ENCODE measurements at regions not wholly inside any gene's neighbourhood (a gene's known extent, or its start where the extent isn't known, plus 50 kb on each side); places are given as distances from the start of the nearest gene placed in this dataset.

DNA sequence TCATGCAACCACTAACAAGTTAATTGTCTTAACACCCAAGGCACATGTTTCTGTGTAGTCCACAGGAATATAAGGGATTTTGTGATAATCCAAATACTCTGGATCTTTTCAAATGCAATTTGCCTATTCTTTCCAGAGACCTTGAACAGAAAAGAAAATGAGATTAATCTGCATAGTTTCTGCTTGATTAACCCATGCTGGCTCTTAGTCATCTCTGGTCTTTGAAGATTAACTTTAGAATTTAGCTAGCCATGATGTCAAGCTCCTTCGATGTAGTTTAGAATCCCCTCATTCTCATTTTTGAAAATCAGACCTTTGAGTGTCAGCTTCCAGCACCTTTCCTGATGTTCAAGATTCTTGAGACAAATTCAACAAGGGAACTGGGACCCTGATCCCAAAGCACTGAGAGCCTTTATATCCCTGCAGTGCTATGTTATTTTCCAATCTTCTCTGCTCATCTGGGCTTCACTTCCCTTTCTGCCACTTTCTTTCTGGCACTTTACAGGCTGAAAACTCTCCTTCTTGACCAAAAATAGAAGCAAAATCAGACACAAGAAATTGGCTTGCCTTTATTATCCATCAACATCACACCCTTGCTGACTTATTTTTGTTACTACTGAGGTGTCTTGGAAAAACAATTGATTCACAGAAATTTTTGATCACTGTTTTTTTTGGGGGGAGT, 155.5 kb downstream of the PALM2AKAP2 start:
- no peaks in the 10 kb centered on the region for H3K9me3 ChIP-seq

GRCh38 chr9:109937861-109938453, 158.0 kb downstream of the PALM2AKAP2 start:
- Histone ChIP-seq H3K9me3 (no peaks in the 10 kb centered on the region), H3K27me3 (no peaks in the 10 kb centered on the region), H3K36me3 (no peaks in the 10 kb centered on the region), H3K4me1 (no peaks in the 10 kb centered on the region), H3K4me3 (no peak overlapping the region), H3K27ac (no peak overlapping the region)
- TF ChIP-seq POLR2A (IDR thresholded peaks at IDR 0.05) (no peak), POLR2AphosphoS5 (IDR thresholded peaks at IDR 0.05) (no peak)
- TF ChIP-seq, protein P1, sequence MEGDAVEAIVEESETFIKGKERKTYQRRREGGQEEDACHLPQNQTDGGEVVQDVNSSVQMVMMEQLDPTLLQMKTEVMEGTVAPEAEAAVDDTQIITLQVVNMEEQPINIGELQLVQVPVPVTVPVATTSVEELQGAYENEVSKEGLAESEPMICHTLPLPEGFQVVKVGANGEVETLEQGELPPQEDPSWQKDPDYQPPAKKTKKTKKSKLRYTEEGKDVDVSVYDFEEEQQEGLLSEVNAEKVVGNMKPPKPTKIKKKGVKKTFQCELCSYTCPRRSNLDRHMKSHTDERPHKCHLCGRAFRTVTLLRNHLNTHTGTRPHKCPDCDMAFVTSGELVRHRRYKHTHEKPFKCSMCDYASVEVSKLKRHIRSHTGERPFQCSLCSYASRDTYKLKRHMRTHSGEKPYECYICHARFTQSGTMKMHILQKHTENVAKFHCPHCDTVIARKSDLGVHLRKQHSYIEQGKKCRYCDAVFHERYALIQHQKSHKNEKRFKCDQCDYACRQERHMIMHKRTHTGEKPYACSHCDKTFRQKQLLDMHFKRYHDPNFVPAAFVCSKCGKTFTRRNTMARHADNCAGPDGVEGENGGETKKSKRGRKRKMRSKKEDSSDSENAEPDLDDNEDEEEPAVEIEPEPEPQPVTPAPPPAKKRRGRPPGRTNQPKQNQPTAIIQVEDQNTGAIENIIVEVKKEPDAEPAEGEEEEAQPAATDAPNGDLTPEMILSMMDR (IDR thresholded peaks at IDR 0.05) = no peak
- DNase-seq (ENCODE audit: low spot score in 2 of 2) = no peak
- intact Hi-C loops (cut with DNase I; ENCODE audit: low total_unique reads) = no loop called here

More for the DNA sequence above, 155.5 kb downstream of the PALM2AKAP2 start:
- TF ChIP-seq, protein P1 (IDR thresholded peaks at IDR 0.05) = no peak
- TF ChIP-seq POLR2A (IDR thresholded peaks at IDR 0.05) (no peak), POLR2AphosphoS5 (IDR thresholded peaks at IDR 0.05) (no peak)
- H3K4me1 ChIP-seq = no peaks in the 10 kb centered on the region
- no peak overlapping the region for H3K27ac ChIP-seq
- intact Hi-C loops (cut with DNase I; ENCODE audit: low total_unique reads) = no loop called here
- no peaks in the 10 kb centered on the region for H3K27me3 ChIP-seq
- DNase-seq (ENCODE audit: low spot score in 2 of 2) = no peak
- no peak overlapping the region for H3K4me3 ChIP-seq
- no peaks in the 10 kb centered on the region for H3K36me3 ChIP-seq

DNA sequence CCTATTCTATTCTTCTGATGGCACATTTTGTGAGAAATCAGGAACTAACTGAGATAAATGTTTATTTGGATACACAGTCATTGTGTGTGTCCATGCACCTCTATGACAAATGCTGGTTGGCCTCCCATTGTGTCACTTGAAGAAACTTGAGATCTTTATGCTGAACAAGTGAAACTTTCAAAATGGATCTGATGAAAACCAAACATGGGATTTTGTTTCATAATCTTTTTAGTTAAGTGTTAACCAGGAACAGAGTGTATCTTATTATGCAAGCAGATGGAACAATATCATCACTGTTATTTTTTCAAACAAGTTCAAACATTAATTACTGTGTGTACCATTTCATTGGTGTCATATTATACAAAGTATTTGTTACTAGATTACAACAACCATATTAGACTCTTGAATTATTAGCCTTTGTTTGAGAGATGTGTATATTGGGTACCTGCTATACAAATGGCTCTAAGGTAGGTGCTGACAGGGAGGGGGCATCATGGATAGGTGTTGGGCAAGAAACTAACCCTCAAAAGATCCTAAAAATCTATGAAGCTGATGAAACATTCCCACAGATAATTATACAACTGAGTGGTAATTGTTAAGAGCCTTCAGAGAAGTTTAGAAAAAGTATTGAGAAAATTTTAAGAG, 159.8 kb downstream of the PALM2AKAP2 start:
- intact Hi-C loops (cut with DNase I; ENCODE audit: low total_unique reads) = no loop called here
- DNase-seq (ENCODE audit: low spot score in 2 of 2) = no peak
- TF ChIP-seq POLR2AphosphoS5 (IDR thresholded peaks at IDR 0.05) (no peak), POLR2A (IDR thresholded peaks at IDR 0.05) (no peak)
- TF ChIP-seq, protein P1 (IDR thresholded peaks at IDR 0.05) = no peak
- Histone ChIP-seq H3K27ac (no peak overlapping the region), H3K4me3 (no peak overlapping the region), H3K36me3 (no peaks in the 10 kb centered on the region), H3K27me3 (no peaks in the 10 kb centered on the region), H3K9me3 (no peaks in the 10 kb centered on the region), H3K4me1 (no peaks in the 10 kb centered on the region)

- no peak for DNase-seq (ENCODE audit: low spot score in 2 of 2)
- H3K9me3 ChIP-seq = no peaks in the 10 kb centered on the region
- no peak overlapping the region for H3K4me3 ChIP-seq
- no peaks in the 10 kb centered on the region for H3K4me1 ChIP-seq
- no peak overlapping the region for H3K27ac ChIP-seq
- H3K36me3 ChIP-seq = no peaks in the 10 kb centered on the region
- no peak for TF ChIP-seq POLR2AphosphoS5 (IDR thresholded peaks at IDR 0.05)
- no peak for TF ChIP-seq POLR2A (IDR thresholded peaks at IDR 0.05)
- TF ChIP-seq, protein P1 (IDR thresholded peaks at IDR 0.05) = no peak
- H3K27me3 ChIP-seq = no peaks in the 10 kb centered on the region
- intact Hi-C loops (cut with DNase I; ENCODE audit: low total_unique reads) = no loop called here
Measured at GRCh38 chr9:109940561-109940960, 160.6 kb downstream of the PALM2AKAP2 start.

DNA sequence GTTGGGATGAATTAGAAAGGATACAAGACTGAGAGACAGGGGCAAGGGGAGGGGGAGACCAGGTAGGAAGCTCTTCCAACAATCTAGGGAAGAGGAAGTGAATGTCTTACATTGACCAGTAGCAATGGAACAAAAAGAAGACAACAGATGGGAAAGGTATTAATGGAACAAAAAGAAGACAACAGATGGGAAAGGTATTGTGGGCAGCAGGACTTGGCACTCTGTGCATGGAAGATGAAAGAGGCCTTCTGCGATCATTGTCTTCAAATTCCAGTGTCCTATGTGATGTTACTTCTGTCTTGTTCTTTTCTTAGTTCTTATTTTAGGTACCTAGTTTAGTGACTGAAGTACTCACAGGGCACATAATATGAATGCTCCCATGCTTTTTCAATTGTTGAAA, 161.8 kb downstream of the PALM2AKAP2 start:
- intact Hi-C loops (cut with DNase I; ENCODE audit: low total_unique reads) = no loop called here
- no peak for TF ChIP-seq POLR2AphosphoS5 (IDR thresholded peaks at IDR 0.05)
- no peak for TF ChIP-seq POLR2A (IDR thresholded peaks at IDR 0.05)
- TF ChIP-seq, protein P1 (IDR thresholded peaks at IDR 0.05) = no peak

More for the DNA sequence above, 161.8 kb downstream of the PALM2AKAP2 start:
- Histone ChIP-seq H3K4me1 (no peaks in the 10 kb centered on the region), H3K27ac (no peak overlapping the region), H3K36me3 (no peaks in the 10 kb centered on the region), H3K9me3 (no peaks in the 10 kb centered on the region), H3K4me3 (no peak overlapping the region), H3K27me3 (no peaks in the 10 kb centered on the region)
- DNase-seq (ENCODE audit: low spot score in 2 of 2) = no peak
